SK-N-MC (cell line): ENCODE measurements at regions not wholly inside any gene's neighbourhood (a gene's known extent, or its start where the extent isn't known, plus 50 kb on each side); places are given as distances from the start of the nearest gene placed in this dataset.

Source experiments
- DNase-seq: peaks from one replicate; pipeline ENCODE4 v3.0.0-alpha.2; 2011; ENCODE audit warnings: low read depth, low spot score
- H3K27ac ChIP-seq: fragments of 200-600 bp; sonication (generic); 2 replicates; pipeline ENCODE4 v1.5.1; 2016; ENCODE audit warnings: mixed run types
- H3K36me3 ChIP-seq: fragments of 200-600 bp; sonication (generic); 2 replicates; pipeline ENCODE4 v1.6.1; 2017; ENCODE audit warnings: antibody characterized with exemption, low read length, mixed read lengths; ENCODE audit not compliant: insufficient read depth
- H3K4me3 ChIP-seq: fragments of 200-600 bp; sonication (generic); 2 replicates; pipeline ENCODE4 v1.5.1; 2016
- H3K9ac ChIP-seq: fragments of 200-600 bp; sonication (generic); 2 replicates; pipeline ENCODE4 v1.8.0; 2017; ENCODE audit warnings: mixed run types, mixed read lengths; ENCODE audit not compliant: insufficient read length
- H3K9me3 ChIP-seq: fragments of 200-600 bp; sonication (generic); 2 replicates; pipeline ENCODE4 v1.6.1; 2017; ENCODE audit warnings: low read depth, mild to moderate bottlenecking, antibody characterized with exemption, low read length, moderate library complexity, mixed read lengths
- EZH2 ChIP-seq: fragments of 200-600 bp; sonication (generic); IDR thresholded peaks from one replicate; pipeline ENCODE4 v1.6.1; 2017; ENCODE audit warnings: antibody characterized with exemption
- FOXP2 ChIP-seq: optimal IDR thresholded peaks from 2 replicates; pipeline ENCODE3; 2011; ENCODE audit warnings: mild to moderate bottlenecking, moderate library complexity; ENCODE audit not compliant: insufficient read depth; ENCODE audit errors: extremely low read length, control extremely low read depth
- POLR2AphosphoS5 ChIP-seq: IDR thresholded peaks from 2 replicates; pipeline ENCODE4 v1.6.1; 2012; ENCODE audit warnings: mild to moderate bottlenecking, low read depth, low read length, borderline replicate concordance

DNA sequence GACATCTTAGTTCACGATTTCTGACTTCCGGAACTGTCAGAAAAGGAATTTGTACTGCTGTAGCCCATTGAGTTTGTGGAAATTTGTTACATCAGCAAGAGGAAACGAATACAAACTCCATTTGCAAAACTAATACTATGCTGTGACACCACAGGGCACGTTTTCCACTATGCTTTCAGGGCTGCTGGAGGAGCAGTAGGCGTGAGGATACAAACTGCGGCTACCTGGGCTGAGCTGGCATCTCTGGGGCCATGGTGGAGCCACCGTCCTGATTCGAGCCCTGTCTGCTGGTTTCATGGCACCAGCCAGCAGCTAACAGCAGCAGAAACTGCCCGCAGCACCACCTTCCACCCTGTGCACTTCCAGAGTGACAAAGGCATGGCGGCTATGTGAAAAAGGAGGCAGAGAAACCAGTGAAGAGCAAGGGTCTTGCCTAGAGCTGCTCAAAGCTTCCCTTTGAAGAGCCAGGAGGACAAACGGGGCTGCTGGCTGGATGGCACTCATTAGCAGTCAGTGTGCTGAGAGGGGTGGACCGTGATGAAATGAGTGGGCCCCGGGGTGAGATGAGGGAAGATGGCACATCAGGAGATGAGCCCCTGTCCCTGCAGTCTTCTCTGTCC is 58.9 kb upstream of the STX16 start:
- Histone ChIP-seq H3K36me3 (no peaks in the 10 kb centered on the region), H3K9ac (no peak overlapping the region), H3K4me3 (no peak overlapping the region), H3K27ac (no peak overlapping the region), H3K9me3 (no peaks in the 10 kb centered on the region)
- no peak for DNase-seq
- no peak for TF ChIP-seq FOXP2
- no peak for TF ChIP-seq POLR2AphosphoS5

DNA sequence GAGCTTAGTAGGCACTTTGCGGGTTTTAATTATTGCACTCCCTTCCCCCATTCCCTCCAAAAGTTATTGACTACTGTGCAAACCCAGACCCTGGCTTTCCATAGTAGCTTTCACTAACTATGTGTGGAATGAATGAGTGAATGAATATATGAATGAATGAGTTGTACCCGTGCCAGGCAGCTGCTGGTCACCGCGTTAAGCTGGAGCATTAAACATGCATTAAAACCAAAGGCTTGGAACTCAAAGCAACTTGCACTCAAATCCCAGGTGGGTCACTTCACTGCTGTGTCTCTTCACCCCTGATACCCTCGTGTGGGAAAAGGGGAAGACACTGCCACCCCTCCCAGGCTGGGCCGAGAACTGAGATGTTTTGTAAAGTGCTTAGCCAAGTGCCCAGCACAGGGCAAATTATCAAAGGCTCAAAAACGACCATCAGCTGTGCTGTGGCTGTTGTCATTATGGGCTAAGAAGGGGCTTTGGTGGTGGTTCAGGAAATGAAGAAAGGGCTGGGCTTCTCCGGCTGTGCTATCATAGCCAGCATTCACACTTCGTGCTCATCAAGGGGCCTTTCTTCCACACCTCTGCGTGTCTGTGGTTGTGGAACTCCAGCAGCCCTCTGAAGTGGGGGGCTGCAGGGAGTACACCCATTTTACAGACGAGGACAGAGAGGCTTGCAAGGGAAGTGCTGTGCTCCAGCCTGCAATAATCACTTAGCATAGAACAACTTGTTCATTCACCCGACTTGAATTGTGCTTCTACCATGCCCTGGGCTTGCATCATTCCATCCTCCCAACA is 60.2 kb upstream of the STX16 start:
- Histone ChIP-seq H3K27ac (no peak overlapping the region), H3K36me3 (no peaks in the 10 kb centered on the region), H3K9ac (no peak overlapping the region), H3K4me3 (no peak overlapping the region), H3K9me3 (no peaks in the 10 kb centered on the region)
- TF ChIP-seq FOXP2: no peak
- TF ChIP-seq POLR2AphosphoS5: no peak
- no peak for TF ChIP-seq EZH2
- no peak for DNase-seq

DNA sequence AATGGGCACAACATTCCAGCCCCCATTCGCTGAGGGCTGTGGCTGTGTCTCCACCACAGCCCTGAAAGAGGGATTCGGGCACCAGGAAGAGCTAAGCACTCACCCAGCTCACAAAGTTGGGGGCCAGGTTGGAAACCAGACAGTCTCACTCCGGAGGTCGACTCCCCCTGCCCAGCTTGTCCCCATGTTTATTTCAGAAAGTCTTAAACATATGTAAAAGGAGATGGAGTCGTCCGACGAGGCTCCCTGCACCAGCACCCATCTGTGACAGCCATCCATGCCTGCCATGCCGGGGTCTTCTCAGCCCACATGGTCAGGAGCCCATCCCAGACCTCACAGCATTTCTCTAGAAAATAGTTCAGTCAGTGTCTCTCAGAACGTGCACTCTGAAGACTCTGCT is 63.6 kb upstream of the STX16 start:
- no peak for DNase-seq
- H3K36me3 ChIP-seq: no peaks in the 10 kb centered on the region
- TF ChIP-seq POLR2AphosphoS5 (no peak), EZH2 (no peak), FOXP2 (no peak)
- no peak overlapping the region for H3K27ac ChIP-seq
- H3K9me3 ChIP-seq: no peaks in the 10 kb centered on the region
- H3K9ac ChIP-seq: no peak overlapping the region
- H3K4me3 ChIP-seq: no peak overlapping the region

DNA sequence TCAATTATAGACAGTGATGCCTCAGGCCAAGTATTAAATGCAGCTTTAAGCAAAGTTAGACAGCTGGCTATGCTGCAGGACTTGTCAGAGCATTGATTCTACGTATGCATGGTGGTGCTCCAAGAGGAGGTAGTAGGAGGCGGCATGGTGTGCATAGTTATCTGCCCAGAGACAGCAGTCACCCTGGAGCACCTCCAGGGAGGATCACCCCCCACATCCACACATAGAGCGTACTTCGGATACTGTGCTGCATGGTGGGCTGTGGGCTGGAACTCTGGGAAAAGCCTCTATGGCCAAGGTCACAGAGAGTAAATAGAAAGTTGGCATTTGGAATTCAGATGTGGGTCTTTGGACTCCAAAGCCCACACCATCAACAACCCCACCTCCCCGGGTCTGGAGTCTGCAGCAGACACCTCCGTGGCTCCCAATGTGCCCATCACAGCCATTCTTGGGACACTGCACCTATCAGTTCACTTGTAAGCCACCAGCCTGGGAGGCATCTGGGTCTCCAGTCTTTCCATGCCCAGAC is 64.5 kb upstream of the STX16 start:
- DNase-seq: no peak
- Histone ChIP-seq H3K9me3 (no peaks in the 10 kb centered on the region), H3K9ac (no peak overlapping the region), H3K4me3 (no peak overlapping the region), H3K27ac (no peak overlapping the region), H3K36me3 (no peaks in the 10 kb centered on the region)
- no peak for TF ChIP-seq EZH2

GRCh38 chr20:58585753-58586540 is 65.1 kb upstream of the STX16 start:
- H3K27ac ChIP-seq: peak overlapping the region; percentile 64
- H3K9ac ChIP-seq: no peak overlapping the region
- no peak for TF ChIP-seq FOXP2
- TF ChIP-seq EZH2: no peak
- no peak for TF ChIP-seq POLR2AphosphoS5
- H3K9me3 ChIP-seq: no peaks in the 10 kb centered on the region
- peak overlapping the region; percentile 36 for H3K4me3 ChIP-seq
- peak; percentile 28 for DNase-seq
- H3K36me3 ChIP-seq: no peaks in the 10 kb centered on the region

GRCh38 chr20:58584881-58585752 is 66.0 kb upstream of the STX16 start:
- no peak for TF ChIP-seq FOXP2
- TF ChIP-seq EZH2: no peak
- no peak for TF ChIP-seq POLR2AphosphoS5
- no peak overlapping the region for H3K9ac ChIP-seq
- no peak for DNase-seq

GRCh38 chr20:58584051-58584824 is 66.8 kb upstream of the STX16 start:
- no peak overlapping the region for H3K27ac ChIP-seq
- no peak overlapping the region for H3K4me3 ChIP-seq
- TF ChIP-seq POLR2AphosphoS5 (no peak), FOXP2 (no peak), EZH2 (no peak)
- H3K9me3 ChIP-seq: no peaks in the 10 kb centered on the region
- no peaks in the 10 kb centered on the region for H3K36me3 ChIP-seq
- no peak overlapping the region for H3K9ac ChIP-seq
- DNase-seq: no peak

More at GRCh38 chr20:58584881-58585752, 66.0 kb upstream of the STX16 start:
- Histone ChIP-seq H3K36me3 (no peaks in the 10 kb centered on the region), H3K9me3 (no peaks in the 10 kb centered on the region), H3K27ac (peak overlapping the region; percentile 64), H3K4me3 (peak overlapping the region; percentile 36)
